Mesodermal cell (in vitro differentiated cells): ENCODE measurements at regions not wholly inside any gene's neighbourhood (a gene's known extent, or its start where the extent isn't known, plus 50 kb on each side); places are given as distances from the start of the nearest gene placed in this dataset.

Source experiments
- H3K27ac ChIP-seq: 2 replicates; pipeline ENCODE4 v1.7.0; 2013; ENCODE audit warnings: mild to moderate bottlenecking, low read depth, low read length, moderate library complexity; ENCODE audit not compliant: severe bottlenecking
- H3K36me3 ChIP-seq: 2 replicates; pipeline ENCODE4 v1.7.1; 2013; ENCODE audit warnings: mild to moderate bottlenecking, low read length, moderate library complexity; ENCODE audit not compliant: control insufficient read depth, insufficient read depth
- H3K4me1 ChIP-seq: one replicate; pipeline ENCODE4 v1.7.1; 2013; ENCODE audit warnings: mild to moderate bottlenecking, low read length; ENCODE audit not compliant: insufficient read depth, control insufficient read depth, poor library complexity, severe bottlenecking
- H3K4me3 ChIP-seq: 2 replicates; pipeline ENCODE4 v1.7.0; 2013; ENCODE audit warnings: low read length, control low read depth, mild to moderate bottlenecking; ENCODE audit not compliant: insufficient read depth, poor library complexity, severe bottlenecking; ENCODE audit errors: extremely low read depth
- H3K9me3 ChIP-seq: 2 replicates; pipeline ENCODE4 v1.7.1; 2013; ENCODE audit warnings: mild to moderate bottlenecking, low read length, moderate library complexity; ENCODE audit not compliant: control insufficient read depth
- WGBS, 2 experiments: methylation state at CpG; one replicate each; pipeline ENCODE4 v1.1.5; 2013; ENCODE audit warnings: missing lambda C conversion rate in 2 of 2; ENCODE audit not compliant: insufficient coverage in 2 of 2; 5-methylcytosine and 5-hydroxymethylcytosine counted together

GRCh38 chr4:123050018-123050417 lies 127.6 kb upstream of the NUDT6 start:
- H3K4me3 ChIP-seq: no peak overlapping the region
- 88 to 100% methylated on average over 1 of the region's 2 CpGs for WGBS, 2 experiments
- H3K36me3 ChIP-seq: peaks cover 16% of the 10 kb centered on the region

GRCh38 chr4:123052007-123052406 lies 129.6 kb upstream of the NUDT6 start:
- no peaks in the 10 kb centered on the region for H3K4me1 ChIP-seq
- 100% methylated on average over 1 of the region's 3 CpGs; no CpG with 5 or more reads in 1 of the 2 experiments for WGBS, 2 experiments
- no peak overlapping the region for H3K4me3 ChIP-seq
- H3K9me3 ChIP-seq: peaks cover 23% of the 10 kb centered on the region
- H3K36me3 ChIP-seq: peaks cover 15% of the 10 kb centered on the region
- no peak overlapping the region for H3K27ac ChIP-seq

More at GRCh38 chr4:123050018-123050417, 127.6 kb upstream of the NUDT6 start:
- H3K9me3 ChIP-seq: peaks cover 29% of the 10 kb centered on the region
- H3K27ac ChIP-seq: no peak overlapping the region
- no peaks in the 10 kb centered on the region for H3K4me1 ChIP-seq

GRCh38 chr4:123055943-123056342 lies 133.5 kb upstream of the NUDT6 start:
- H3K4me3 ChIP-seq: no peak overlapping the region
- H3K27ac ChIP-seq: no peak overlapping the region
- peaks cover 9% of the 10 kb centered on the region for H3K9me3 ChIP-seq
- H3K4me1 ChIP-seq: no peaks in the 10 kb centered on the region
- peaks cover 38% of the 10 kb centered on the region for H3K36me3 ChIP-seq

GRCh38 chr4:123060039-123060770 lies 137.8 kb upstream of the NUDT6 start:
- H3K9me3 ChIP-seq: no peaks in the 10 kb centered on the region
- H3K27ac ChIP-seq: no peak overlapping the region
- 89 to 94% methylated on average over 5 to 6 of the region's 6 CpGs for WGBS, 2 experiments
- H3K36me3 ChIP-seq: peaks cover 34% of the 10 kb centered on the region
- no peaks in the 10 kb centered on the region for H3K4me1 ChIP-seq
- H3K4me3 ChIP-seq: no peak overlapping the region

GRCh38 chr4:123064390-123064789 lies 142.0 kb upstream of the NUDT6 start:
- WGBS, 2 experiments: 100% methylated on average over 1 of the region's 1 CpG; no CpG with 5 or more reads in 1 of the 2 experiments
- Histone ChIP-seq H3K4me1 (no peaks in the 10 kb centered on the region), H3K36me3 (peaks cover 18% of the 10 kb centered on the region), H3K9me3 (no peaks in the 10 kb centered on the region), H3K4me3 (no peak overlapping the region), H3K27ac (no peak overlapping the region)

- H3K4me1 ChIP-seq: no peaks in the 10 kb centered on the region
Measured at GRCh38 chr4:123068081-123068480, 145.7 kb upstream of the NUDT6 start.

GRCh38 chr4:123072060-123072459 lies 149.7 kb upstream of the NUDT6 start:
- Histone ChIP-seq H3K36me3 (no peaks in the 10 kb centered on the region), H3K4me1 (no peaks in the 10 kb centered on the region), H3K4me3 (no peak overlapping the region), H3K9me3 (no peaks in the 10 kb centered on the region), H3K27ac (no peak overlapping the region)
- no CpG with 5 or more reads among the region's 1 CpG for WGBS, 2 experiments

More at GRCh38 chr4:123068081-123068480, 145.7 kb upstream of the NUDT6 start:
- H3K36me3 ChIP-seq: no peaks in the 10 kb centered on the region
- H3K9me3 ChIP-seq: no peaks in the 10 kb centered on the region
- no peak overlapping the region for H3K4me3 ChIP-seq
- WGBS, 2 experiments: no CpG with 5 or more reads among the region's 1 CpG
- no peak overlapping the region for H3K27ac ChIP-seq

GRCh38 chr4:123073650-123074049 lies 151.3 kb upstream of the NUDT6 start:
- H3K27ac ChIP-seq: no peak overlapping the region
- no peaks in the 10 kb centered on the region for H3K36me3 ChIP-seq
- no CpG with 5 or more reads among the region's 2 CpGs for WGBS, 2 experiments
- H3K4me1 ChIP-seq: no peaks in the 10 kb centered on the region
- H3K4me3 ChIP-seq: no peak overlapping the region
- no peaks in the 10 kb centered on the region for H3K9me3 ChIP-seq

GRCh38 chr4:123077330-123077729 lies 154.9 kb upstream of the NUDT6 start:
- Histone ChIP-seq H3K9me3 (no peaks in the 10 kb centered on the region), H3K4me1 (no peaks in the 10 kb centered on the region), H3K27ac (no peak overlapping the region), H3K4me3 (no peak overlapping the region), H3K36me3 (peaks cover 5% of the 10 kb centered on the region)
- WGBS, 2 experiments: 90% methylated on average over 2 of the region's 2 CpGs; no CpG with 5 or more reads in 1 of the 2 experiments

GRCh38 chr4:123081971-123082370 lies 159.6 kb upstream of the NUDT6 start:
- Histone ChIP-seq H3K4me1 (no peaks in the 10 kb centered on the region), H3K4me3 (no peak overlapping the region), H3K36me3 (peaks cover 5% of the 10 kb centered on the region), H3K9me3 (no peaks in the 10 kb centered on the region), H3K27ac (no peak overlapping the region)
- WGBS, 2 experiments: 86 to 100% methylated on average over 1 to 2 of the region's 3 CpGs

- WGBS, 2 experiments: 80% methylated on average over 1 of the region's 3 CpGs; no CpG with 5 or more reads in 1 of the 2 experiments
- Histone ChIP-seq H3K9me3 (no peaks in the 10 kb centered on the region), H3K27ac (no peak overlapping the region), H3K36me3 (peaks cover 5% of the 10 kb centered on the region), H3K4me3 (no peak overlapping the region), H3K4me1 (no peaks in the 10 kb centered on the region)
Measured at GRCh38 chr4:123083646-123084045, 161.2 kb upstream of the NUDT6 start.
